ENCODE measurements at regions not wholly inside any gene's neighbourhood (a gene's known extent, or its start where the extent isn't known, plus 50 kb on each side); places are given as distances from the start of the nearest gene placed in this dataset.
"Not testable (repeated sequence)": the region's sequence is repeated elsewhere in the genome, so short reads cannot be mapped to it uniquely, and the experiment has no call there.

DNA sequence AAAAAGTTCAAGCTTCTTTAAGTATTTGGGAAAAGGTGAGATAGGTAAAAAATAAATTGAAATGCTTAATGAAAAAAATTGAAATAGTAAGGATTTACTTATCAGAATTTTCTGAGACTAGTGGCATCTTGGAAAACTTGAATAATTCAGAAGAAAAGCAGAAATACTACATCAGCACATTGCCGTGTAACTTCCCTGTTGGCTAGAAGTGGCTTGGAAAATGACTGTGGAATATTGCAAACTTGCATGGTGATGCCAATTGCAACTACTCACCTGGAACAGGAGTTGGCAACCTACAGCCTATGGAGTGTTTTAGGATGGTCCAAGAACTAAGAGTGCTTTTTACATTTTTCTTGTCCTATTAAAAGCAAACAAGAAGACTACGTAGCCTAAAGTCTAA lies 603.5 kb upstream of the VRK2 start:
- no peak for DNase-seq (ENCODE audit: low spot score)

DNA sequence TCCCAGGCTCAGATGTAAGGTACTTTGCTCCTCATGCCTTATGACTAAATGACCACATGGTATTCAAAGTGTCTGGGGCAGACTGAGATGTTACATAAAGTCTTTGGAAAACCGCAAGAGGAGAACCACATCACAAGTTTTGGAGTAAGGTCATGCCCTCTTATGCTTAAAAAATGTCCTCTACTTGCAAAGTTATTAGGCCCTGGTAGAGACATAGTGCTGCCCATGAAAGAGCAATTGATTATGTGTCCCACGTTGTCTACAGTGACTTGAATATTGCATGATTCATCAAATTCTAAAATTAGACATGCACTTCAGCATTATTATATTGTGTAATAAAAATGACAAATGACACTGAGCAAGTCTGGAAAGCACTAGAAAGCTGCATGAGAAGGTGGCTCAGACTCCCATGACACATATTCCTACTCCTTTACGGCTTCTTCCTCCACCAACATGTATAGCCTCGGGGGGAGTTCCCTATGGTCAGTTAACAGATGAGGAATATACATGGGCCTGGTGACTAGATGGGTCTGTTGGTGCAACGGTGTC lies 602.6 kb upstream of the VRK2 start:
- DNase-seq (ENCODE audit: low spot score) = peak; percentile 9

DNA sequence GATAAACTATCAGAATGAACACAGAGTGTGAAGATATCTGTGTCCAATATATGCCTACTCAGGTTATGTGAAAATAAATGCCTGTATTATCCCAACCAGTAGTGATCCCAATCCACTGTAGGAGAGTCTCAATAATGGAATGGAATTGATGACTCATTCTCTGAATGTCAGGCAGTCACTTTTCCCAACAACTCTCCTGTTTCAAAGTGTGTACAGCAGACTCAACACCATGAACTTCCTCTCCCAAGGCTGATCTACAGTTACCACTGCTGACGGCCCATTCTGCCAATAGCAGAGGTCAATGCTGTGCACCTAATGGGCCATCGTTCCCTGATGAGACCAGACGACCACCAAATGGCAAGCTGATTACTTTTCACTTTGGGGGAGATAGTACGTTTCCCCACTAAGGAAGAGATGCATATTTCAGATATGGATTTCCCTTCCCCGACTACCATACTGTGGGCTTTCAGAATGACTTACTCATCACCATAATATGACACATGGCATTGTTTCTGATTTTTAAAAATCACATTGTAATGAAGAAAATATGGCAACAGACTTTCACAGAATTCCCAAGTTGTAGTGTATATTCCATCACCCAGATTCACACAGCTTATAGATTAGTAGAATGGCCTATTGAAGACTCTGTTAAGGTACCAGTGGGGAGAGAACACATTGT lies 601.7 kb upstream of the VRK2 start:
- DNase-seq (ENCODE audit: low spot score) = no peak

DNA sequence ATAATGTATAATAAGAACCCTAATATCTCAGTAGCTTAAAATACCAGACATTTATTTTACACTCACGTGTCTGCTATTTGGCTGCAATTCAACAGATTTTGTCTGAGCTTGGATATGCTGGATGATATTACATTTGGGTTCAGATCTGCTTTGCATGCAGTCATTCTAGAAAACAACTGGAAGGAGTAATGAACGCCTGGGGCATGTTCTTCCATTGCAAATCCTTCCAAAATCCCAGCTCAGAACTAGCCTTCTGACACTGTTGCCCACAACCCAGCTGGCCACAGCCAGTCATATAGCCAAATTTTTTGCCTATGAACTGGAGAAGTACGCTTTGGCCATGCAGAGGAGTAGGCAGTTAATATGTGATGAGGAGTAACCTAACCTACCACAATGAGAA lies 597.8 kb upstream of the VRK2 start:
- no peak for DNase-seq (ENCODE audit: low spot score)

DNA sequence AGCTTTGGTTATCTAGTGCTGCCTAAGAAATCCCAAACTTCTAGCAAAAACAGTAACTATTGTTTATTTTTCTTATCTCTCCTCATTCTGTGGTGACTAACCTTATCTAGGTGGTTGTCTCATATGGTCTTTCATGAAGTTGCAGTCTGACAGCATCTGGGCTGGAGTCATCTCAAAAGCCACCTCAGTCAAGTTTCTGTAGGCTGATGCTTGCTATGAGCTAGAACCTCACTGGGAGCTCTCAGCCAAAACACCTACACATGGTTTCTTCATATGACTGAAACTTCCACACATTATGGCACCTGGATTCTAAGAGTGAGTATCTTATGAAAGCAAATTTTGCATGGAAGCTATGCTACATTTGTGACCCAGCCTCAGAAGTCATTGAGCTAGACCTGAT lies 596.4 kb upstream of the VRK2 start:
- no peak for DNase-seq (ENCODE audit: low spot score)

DNA sequence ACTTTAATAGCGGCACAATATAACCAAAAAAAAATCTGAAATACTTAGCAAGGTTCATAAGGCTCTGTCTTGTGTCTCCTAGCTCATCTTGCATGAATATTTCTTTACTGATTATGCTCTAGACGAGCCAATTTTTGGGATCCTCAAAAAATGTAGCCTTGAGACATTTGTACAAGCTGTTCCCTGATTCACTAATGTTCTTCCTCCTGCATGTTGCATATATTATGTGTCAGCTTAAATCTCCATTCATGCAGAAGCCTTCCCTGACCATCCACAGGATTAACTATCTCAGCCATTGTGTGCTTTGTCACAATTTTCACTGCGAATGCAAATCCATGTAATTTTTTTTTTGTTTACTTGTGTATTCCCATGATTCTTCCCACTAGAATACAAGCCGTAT lies 594.0 kb upstream of the VRK2 start:
- DNase-seq (ENCODE audit: low spot score) = no peak

DNA sequence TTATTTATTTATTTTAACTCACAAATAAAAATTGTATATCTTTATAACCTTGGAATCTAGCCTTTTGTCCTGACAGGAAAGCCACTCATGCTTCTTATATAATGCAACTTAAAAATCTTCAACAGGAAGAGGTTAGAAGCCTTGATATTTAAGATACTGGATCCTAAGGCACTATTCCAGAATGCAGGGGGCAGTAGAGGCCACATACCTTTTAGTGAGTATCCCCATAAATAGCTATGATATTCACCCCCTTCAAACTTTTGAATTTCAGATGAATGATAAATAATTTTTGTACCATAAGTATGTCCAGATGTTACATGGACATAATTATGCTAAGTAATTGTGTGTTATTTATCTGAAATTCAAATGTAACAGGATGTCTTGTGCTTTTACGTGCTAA lies 592.7 kb upstream of the VRK2 start:
- DNase-seq (ENCODE audit: low spot score) = no peak

DNA sequence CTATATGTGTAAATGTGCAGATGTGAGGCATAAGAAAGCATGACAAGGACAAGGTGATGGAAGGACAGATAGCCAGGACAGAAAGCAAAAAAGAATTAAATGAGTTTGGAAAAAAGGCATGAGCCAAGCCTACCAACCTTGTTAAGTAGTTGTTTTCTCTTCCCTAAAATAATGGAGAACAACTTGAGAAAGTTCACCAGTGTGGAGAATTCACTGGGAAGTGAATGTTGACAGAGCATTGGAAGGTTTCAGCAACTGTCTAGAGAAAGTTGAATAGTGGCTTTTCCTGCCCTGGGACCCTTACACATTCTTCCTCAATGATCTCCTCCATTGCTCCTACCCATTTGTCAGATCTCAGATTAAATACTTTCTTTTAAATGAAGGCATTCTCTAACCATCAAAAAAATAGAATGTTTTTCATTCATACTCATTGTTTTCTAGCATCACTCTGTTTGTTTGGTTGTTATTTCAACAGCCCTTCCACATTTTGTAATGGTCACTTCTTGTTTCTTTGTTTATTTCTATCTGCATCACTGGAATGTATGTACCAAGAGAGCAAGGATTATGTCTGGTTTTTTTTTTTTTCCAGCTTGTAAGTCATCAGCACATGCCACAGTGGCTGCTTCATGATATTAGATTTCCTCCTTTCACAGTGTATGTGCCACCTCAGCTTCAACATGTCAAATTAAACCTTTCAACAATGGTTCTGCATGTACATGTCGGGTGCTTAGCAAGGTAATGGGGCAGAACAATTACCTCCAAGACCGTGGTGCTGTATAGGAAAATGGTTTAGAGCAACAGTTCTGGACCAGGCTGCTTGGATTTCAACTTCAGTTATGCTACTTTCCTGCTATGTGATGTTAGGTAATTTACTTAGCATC lies 586.0 kb upstream of the VRK2 start:
- no peak for DNase-seq (ENCODE audit: low spot score)

DNA sequence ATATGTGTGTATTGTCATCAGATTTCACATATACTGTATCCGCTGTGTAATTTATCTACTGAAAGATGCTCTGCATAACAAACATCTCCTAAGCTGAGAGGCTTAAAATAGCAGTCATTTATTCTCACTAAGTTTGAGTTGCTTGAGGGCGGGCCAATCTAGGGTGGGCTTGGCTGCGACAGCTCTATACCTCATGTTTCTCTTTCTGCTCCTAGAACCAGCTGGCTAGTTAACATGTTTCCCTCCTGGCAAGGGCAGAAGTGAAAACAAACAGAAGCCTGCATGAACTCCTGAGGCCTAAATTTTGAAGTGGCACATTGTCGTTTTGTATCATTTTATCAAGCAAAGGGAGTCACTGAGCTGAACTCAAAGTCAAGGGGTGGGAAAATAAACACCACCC lies 585.0 kb upstream of the VRK2 start:
- no peak for DNase-seq (ENCODE audit: low spot score)

DNA sequence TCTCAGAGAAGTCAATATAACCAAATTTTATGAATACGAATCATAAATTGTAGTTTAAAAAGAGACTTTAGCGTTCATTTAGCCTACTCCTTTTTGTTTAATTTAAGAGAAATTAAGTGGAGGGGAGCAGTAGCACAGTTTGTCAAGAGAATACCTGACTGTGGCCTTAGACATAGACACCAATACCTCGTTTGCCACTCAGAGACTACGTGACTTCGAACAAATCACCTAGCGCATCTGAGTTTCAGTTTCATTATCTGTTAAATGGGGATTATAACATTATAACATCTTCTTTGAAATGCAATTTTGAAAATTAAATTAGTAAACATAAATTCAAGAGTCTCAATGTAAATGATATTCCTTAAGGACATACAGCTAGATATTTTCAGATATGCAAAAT lies 581.5 kb upstream of the VRK2 start:
- DNase-seq (ENCODE audit: low spot score) = no peak

DNA sequence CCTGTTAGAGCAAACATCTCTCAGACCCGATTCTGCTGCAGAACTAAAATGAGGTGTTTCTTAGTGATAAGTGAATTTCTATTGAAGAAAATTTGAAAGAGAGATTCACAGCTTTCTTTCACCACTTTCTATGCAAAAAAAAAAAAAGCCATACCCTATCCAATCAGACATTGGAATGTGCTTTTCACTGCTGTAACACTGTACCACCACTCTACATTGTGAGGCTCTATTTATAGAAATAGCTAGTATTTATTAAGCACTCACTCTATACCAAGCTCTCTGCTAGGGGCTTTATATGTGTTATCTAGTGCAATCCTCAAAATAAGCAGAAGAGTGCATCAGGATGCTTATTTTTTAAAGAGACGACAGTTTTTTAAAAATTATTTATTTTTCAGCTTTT lies 580.6 kb upstream of the VRK2 start:
- DNase-seq (ENCODE audit: low spot score) = no peak

DNA sequence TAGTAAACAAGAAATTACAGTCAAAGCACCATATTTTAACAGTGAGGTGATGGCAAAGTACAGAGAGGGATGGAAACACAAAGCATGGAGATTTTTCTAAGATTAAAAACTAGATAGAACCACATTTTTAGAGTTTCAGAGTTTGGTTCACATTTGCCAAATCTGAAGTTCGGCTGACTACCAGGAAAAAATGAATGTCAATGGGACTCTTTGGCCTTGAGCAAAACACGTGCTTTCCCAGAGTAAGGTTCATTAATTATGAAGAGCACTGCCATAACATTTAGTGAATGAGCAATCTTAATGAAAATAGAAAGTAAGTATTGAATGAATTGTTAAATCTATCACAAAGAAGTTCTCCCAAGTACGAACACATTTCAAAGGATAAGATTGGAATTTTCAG lies 571.2 kb upstream of the VRK2 start:
- DNase-seq (ENCODE audit: low spot score) = no peak

DNA sequence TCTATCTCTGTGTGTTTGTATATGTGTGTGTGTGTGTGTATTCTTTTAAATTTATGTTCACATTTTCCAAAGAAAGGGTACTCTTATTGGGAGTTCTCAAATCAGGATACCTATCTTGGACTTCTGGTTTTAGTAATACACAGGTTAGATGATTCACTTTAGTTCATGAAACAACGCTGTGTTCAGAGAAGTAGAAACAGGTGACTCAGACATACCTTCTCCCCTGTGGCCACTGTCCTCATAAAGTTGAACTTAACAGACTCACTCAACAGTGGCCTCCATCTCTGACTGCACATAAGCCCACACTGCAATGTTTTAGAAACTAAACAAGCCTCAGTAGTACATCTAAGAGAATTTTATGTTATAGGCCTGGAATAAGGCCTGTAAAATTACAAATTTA lies 566.6 kb upstream of the VRK2 start:
- no peak for DNase-seq (ENCODE audit: low spot score)

DNA sequence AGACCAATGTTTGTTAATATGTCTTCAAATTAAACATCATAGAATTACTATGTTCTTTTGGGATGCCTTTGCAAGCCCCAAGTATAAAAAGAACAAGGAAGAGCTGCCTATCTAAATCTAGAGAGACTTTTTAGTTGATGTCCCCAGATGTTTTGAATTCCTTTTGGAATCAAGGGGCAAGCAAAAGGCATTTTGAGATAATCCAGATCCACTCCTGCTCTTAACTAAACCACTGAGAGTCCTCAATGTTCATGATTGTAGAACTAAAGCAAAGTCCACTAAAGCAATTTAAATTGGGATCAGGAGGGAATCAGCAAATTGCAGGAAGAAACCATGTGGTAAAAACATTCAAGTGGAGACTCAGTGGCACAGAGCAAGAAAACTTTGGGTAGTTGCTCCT lies 558.5 kb upstream of the VRK2 start:
- no peak for DNase-seq (ENCODE audit: low spot score)

DNA sequence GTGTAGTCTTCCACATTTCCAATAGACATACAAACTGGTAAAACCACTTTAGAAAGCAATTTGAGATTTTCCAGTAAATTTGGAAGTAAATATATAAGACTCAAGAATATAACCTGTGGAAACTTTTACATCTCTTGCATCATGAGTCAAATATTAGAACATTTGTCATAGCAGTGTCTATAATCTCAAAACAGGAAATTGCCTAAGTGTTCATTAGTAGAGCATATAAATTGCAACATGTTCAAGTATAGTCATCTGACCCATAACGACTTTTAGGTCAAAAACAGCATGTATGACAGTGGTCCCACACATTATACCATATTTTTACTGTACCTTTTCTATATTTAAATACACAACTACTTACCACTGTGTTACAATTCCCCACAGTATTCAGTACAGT lies 555.9 kb upstream of the VRK2 start:
- no peak for DNase-seq (ENCODE audit: low spot score)

DNA sequence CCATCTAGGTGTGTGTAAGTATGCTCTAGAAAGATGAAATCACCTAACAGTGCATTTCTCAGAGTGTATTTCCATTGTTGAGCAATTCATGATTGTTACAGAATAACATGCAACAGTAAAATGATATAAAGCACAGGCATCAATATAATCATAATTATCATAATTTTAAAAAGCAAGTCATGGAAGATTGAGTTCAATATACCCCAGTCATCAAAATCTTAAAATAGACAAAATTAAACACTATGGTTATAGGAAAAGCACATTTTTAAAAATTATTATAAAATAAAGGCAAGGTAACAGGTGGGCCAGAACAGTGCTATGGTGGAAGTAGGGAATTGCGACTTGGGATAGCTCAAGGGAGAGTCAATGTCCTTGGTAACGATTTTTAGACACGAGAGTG lies 555.4 kb upstream of the VRK2 start:
- DNase-seq (ENCODE audit: low spot score) = no peak

DNA sequence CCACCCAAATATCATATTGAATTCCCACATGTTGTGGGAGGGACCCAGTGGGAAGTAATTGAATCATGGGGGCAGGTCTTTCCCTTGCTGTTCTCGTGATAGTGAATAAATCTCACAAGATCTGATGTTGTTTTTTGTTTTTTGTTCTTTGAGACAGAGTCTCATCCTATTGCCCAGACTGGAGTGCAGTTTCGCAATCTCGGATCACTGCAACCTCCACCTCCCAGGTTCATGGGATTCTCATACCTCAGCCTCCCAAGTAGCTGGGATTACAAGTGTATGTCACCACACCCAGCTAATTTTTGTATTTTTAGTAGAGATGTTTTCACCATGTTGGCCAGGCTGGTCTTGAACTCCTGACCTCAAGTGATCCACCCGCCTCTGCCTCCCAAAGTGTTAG lies 552.6 kb upstream of the VRK2 start:
- not testable (repeated sequence) for DNase-seq (ENCODE audit: low spot score)

DNA sequence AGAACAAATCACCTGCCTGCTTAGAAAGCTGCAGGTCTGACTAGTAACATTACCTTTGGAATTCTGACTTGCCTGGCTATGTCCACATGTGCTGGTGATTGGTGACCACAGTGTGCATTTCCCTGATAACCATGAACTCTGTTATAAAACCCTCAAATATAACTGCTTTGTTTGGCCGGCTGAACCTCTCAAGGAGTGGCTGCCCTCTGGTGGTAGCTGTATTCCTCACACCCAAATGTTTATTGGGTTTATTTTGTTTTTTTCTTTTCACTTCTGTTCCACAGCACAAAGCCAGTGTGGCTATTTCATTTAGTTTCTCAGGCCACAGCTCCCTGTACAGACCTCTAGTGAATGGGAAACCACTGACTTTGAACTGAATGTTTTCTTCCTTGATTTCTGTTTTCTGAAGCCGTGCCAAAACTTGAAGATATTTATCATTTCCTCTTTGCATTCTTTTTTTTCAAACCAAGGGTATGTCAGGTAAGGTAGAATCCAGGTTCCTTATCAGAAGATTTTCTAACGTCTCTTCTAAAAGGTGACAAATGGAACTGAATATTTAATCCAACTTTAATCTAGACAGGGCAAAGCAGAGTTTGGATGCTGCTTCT lies 549.0 kb upstream of the VRK2 start:
- DNase-seq (ENCODE audit: low spot score) = peak; percentile 56

DNA sequence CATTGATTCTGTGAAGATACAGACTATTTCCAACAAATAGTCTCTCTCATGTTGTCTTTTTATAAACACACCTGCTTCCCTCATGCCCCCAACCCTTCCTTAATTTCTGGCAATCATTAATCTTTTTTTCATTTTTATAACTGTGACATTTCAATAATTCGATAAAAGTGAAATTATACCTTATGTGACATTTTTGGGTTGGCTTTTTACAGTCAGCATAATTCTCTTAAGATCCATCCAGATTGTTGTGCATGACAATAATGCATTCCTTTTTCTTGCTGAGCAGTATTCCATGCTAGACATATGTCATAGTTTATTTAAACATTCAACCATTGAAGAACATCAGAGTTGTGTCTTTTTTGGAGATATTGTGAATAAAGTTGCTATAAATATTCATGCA lies 541.8 kb upstream of the VRK2 start:
- DNase-seq (ENCODE audit: low spot score) = no peak

DNA sequence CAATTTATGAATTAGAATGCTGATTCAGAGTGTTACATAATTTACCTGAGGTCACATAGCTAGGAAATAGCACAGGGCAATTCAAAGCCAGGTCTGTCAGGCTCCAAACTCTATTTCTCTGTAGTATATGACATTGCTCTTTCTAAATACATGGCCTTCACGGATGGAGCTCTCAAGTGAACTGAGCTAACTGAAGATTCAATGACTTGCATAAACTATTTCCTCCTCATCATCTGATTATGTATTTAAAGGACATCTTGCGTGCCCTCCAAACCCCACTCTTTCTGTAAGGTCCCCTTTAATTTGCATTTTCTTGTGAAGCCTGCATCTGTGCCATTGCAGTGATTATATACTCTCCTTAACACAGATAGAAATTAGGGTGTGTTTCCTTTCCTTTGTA lies 537.4 kb upstream of the VRK2 start:
- DNase-seq (ENCODE audit: low spot score) = no peak

DNA sequence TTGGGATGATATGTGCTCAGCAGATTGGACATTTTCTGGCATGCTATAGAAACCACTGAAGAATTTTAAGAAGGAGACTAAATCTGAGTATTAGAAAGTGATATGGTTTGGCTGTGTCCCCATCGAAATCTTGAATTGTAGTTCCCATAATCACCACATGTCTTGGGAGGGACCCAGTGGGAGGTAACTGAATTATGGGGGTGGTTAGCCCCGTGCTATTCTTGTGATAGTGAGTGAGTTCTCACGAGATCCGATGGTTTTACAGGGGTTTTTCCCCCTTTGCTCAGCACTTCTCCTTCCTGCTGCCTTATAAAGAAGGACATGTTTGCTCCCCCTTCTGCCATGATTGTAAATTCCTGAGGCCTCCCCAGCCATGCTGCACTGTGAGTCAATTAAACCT lies 535.9 kb upstream of the VRK2 start:
- no peak for DNase-seq (ENCODE audit: low spot score)

DNA sequence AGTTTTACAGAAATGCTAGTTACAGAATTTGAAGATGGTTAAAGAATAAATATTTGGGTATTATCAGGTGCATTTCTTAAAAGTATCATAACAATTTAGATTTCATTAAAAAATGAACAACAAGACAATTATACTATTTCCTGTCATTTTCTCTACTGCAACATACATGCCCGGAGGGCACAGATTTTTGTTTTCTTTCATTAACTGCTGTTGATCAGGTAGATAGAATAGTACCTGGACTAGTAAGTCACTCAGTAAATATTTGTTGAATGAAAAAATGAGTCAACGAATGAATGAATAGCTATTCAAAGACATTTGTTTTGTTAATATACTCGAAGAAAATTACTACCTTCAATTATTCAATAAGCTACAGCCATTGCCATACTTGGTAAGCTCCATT lies 531.2 kb upstream of the VRK2 start:
- DNase-seq (ENCODE audit: low spot score) = no peak

DNA sequence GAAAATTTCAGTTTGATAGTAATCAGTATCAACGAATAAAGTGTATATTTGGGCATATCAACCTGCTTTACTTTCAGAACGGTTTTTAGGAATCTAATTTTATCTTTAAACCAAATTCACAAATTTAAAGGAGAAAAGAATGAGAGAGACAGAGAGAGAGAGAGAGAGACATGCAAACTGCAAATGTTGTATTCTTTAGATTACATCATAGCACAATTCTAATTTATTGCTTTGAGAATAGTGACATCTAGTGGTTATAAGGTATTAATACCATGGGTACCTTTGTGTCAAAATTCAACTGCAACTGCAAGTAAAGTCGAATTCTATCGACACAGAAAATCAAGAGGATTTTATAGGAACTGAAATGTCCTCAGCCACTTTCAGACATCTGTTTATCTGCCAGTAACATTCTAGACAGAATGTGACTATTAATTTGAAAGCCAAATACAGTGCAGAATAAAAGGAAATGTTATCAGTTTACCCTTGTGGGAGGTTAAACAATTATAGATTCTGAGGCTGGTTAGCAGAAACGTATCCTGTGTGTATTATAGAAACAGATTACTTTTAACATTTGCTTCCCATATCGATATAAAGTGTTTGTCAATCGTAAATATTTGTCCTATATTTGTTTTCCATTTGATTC lies 529.8 kb upstream of the VRK2 start:
- peak; percentile 71 for DNase-seq (ENCODE audit: low spot score)

All from LoVo (cell line).